ENCODE measurements at regions not wholly inside any gene's neighbourhood (a gene's known extent, or its start where the extent isn't known, plus 50 kb on each side); places are given as distances from the start of the nearest gene placed in this dataset.

- no peak overlapping the region for H3K27ac Mint-ChIP-seq
- TF ChIP-seq, protein P1, sequence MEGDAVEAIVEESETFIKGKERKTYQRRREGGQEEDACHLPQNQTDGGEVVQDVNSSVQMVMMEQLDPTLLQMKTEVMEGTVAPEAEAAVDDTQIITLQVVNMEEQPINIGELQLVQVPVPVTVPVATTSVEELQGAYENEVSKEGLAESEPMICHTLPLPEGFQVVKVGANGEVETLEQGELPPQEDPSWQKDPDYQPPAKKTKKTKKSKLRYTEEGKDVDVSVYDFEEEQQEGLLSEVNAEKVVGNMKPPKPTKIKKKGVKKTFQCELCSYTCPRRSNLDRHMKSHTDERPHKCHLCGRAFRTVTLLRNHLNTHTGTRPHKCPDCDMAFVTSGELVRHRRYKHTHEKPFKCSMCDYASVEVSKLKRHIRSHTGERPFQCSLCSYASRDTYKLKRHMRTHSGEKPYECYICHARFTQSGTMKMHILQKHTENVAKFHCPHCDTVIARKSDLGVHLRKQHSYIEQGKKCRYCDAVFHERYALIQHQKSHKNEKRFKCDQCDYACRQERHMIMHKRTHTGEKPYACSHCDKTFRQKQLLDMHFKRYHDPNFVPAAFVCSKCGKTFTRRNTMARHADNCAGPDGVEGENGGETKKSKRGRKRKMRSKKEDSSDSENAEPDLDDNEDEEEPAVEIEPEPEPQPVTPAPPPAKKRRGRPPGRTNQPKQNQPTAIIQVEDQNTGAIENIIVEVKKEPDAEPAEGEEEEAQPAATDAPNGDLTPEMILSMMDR (IDR thresholded peaks at IDR 0.05), result no peak
- no peaks in the 10 kb centered on the region for H3K9me3 Mint-ChIP-seq
- no peak overlapping the region for H3K4me3 Mint-ChIP-seq
- H3K36me3 Mint-ChIP-seq (ENCODE audit: low read depth), result no peaks in the 10 kb centered on the region
- peaks cover 5% of the 10 kb centered on the region for H3K27me3 Mint-ChIP-seq (ENCODE audit: low read depth, poor library complexity)
- peaks cover 35% of the 10 kb centered on the region for H3K4me1 Mint-ChIP-seq
- DNase-seq, result no peak
Observed at GRCh38 chr1:239815074-239815473, 276.6 kb upstream of the FMN2 start.

DNA sequence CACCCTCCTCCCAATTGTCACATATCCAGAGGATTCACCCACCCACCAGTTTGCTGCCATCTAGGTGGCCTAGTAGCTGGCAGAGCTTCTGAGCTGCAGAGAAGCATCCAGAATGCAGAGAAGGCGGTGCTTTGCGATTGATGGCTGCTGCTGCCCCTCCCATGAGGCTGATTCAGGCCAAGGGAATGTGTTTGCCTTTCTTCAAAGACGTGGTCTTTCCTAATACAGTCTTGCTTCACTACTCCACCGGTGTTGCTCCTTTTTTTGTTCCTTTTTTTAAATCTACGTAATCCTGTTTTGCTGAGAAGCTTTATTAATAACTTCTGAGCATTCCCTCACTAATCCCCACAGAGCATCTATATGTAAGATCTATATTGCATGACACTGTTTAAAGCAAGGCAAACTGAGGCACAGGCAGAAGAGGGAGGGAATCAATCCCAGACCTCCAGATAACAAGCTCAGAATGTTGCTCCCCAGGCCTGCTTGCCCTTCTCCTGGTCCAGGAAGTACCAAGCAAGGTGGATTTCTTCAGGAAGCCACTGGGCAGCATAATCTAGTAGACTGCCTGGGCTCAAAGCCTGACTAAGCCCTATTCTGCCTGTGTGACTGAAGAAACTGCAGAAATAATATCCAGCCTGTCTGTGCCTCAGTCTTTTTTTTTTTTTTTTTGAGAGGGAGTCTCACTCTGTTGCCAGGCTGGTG, 275.5 kb upstream of the FMN2 start:
- TF ChIP-seq, protein P1 (IDR thresholded peaks at IDR 0.05), result no peak
- H3K27me3 Mint-ChIP-seq (ENCODE audit: low read depth, poor library complexity), result peaks cover 5% of the 10 kb centered on the region
- no peaks in the 10 kb centered on the region for H3K36me3 Mint-ChIP-seq (ENCODE audit: low read depth)
- H3K4me1 Mint-ChIP-seq, result peaks cover 24% of the 10 kb centered on the region
- DNase-seq, result peak; percentile 23
- no peaks in the 10 kb centered on the region for H3K9me3 Mint-ChIP-seq
- no peak overlapping the region for H3K4me3 Mint-ChIP-seq
- no peak overlapping the region for H3K27ac Mint-ChIP-seq

- no peak for DNase-seq
- H3K4me1 Mint-ChIP-seq, result peaks cover 18% of the 10 kb centered on the region
- H3K4me3 Mint-ChIP-seq, result no peak overlapping the region
- no peaks in the 10 kb centered on the region for H3K36me3 Mint-ChIP-seq (ENCODE audit: low read depth)
- TF ChIP-seq, protein P1 (IDR thresholded peaks at IDR 0.05), result no peak
- H3K9me3 Mint-ChIP-seq, result no peaks in the 10 kb centered on the region
- peaks cover 9% of the 10 kb centered on the region for H3K27me3 Mint-ChIP-seq (ENCODE audit: low read depth, poor library complexity)
- peak overlapping the region; percentile 42 for H3K27ac Mint-ChIP-seq
Observed at GRCh38 chr1:239817276-239817675, 274.4 kb upstream of the FMN2 start.

- H3K9me3 Mint-ChIP-seq, result no peaks in the 10 kb centered on the region
- H3K36me3 Mint-ChIP-seq (ENCODE audit: low read depth), result no peaks in the 10 kb centered on the region
- H3K4me3 Mint-ChIP-seq, result no peak overlapping the region
- DNase-seq, result no peak
- H3K27me3 Mint-ChIP-seq (ENCODE audit: low read depth, poor library complexity), result peaks cover 9% of the 10 kb centered on the region
- H3K4me1 Mint-ChIP-seq, result peaks cover 18% of the 10 kb centered on the region
- TF ChIP-seq, protein P1 (IDR thresholded peaks at IDR 0.05), result no peak
- no peak overlapping the region for H3K27ac Mint-ChIP-seq
Observed at GRCh38 chr1:239817801-239818200, 273.9 kb upstream of the FMN2 start.

GRCh38 chr1:239819096-239819495, 272.6 kb upstream of the FMN2 start:
- peaks cover 9% of the 10 kb centered on the region for H3K27me3 Mint-ChIP-seq (ENCODE audit: low read depth, poor library complexity)
- no peak for DNase-seq

More at GRCh38 chr1:239819096-239819495, 272.6 kb upstream of the FMN2 start:
- Mint-ChIP-seq H3K4me3 (no peak overlapping the region), H3K27ac (no peak overlapping the region), H3K4me1 (peaks cover 16% of the 10 kb centered on the region), H3K9me3 (no peaks in the 10 kb centered on the region), H3K36me3 (ENCODE audit: low read depth) (no peaks in the 10 kb centered on the region)
- TF ChIP-seq, protein P1 (IDR thresholded peaks at IDR 0.05), result no peak

Data from nephron progenitor cell (in vitro differentiated cells).